BLaER1 (cell line): ENCODE measurements at regions not wholly inside any gene's neighbourhood (a gene's known extent, or its start where the extent isn't known, plus 50 kb on each side); places are given as distances from the start of the nearest gene placed in this dataset.

ENCODE experiments used
- H3K27ac ChIP-seq: shearing (Covaris generic); formaldehyde crosslinking; 2 replicates; pipeline ENCODE4 v1.8.1; 2022
- H3K27me3 ChIP-seq: shearing (Covaris generic); formaldehyde crosslinking; 2 replicates; pipeline ENCODE4 v1.8.1; 2022
- H3K36me3 ChIP-seq: shearing (Covaris generic); formaldehyde crosslinking; 2 replicates; pipeline ENCODE4 v1.8.1; 2022
- H3K4me1 ChIP-seq: shearing (Covaris generic); formaldehyde crosslinking; 2 replicates; pipeline ENCODE4 v1.8.1; 2022
- H3K4me2 ChIP-seq: shearing (Covaris generic); formaldehyde crosslinking; 2 replicates; pipeline ENCODE4 v1.8.1; 2022
- H3K4me3 ChIP-seq: shearing (Covaris generic); formaldehyde crosslinking; 2 replicates; pipeline ENCODE4 v1.8.1; 2022
- H3K9ac ChIP-seq: shearing (Covaris generic); formaldehyde crosslinking; 2 replicates; pipeline ENCODE4 v1.8.1; 2022
- H3K9me3 ChIP-seq: shearing (Covaris generic); formaldehyde crosslinking; 2 replicates; pipeline ENCODE4 v1.8.1; 2022
- H4K20me1 ChIP-seq: shearing (Covaris generic); formaldehyde crosslinking; 2 replicates; pipeline ENCODE4 v1.8.1; 2022
- Cebpa-rat ChIP-seq: shearing (Covaris generic); IDR thresholded peaks from 2 replicates; pipeline ENCODE4 v1.8.1; 2022

- H3K9ac ChIP-seq: no peak overlapping the region
- H3K4me3 ChIP-seq: no peak overlapping the region
- no peaks in the 10 kb centered on the region for H3K4me1 ChIP-seq
- no peak for TF ChIP-seq Cebpa-rat
- no peaks in the 10 kb centered on the region for H3K36me3 ChIP-seq
- no peak overlapping the region for H3K27ac ChIP-seq
- no peaks in the 10 kb centered on the region for H4K20me1 ChIP-seq
- no peak overlapping the region for H3K4me2 ChIP-seq
- H3K27me3 ChIP-seq: no peaks in the 10 kb centered on the region
- no peaks in the 10 kb centered on the region for H3K9me3 ChIP-seq
These were observed 739.1 kb downstream of the MATN1 start for GRCh38 chr1:29984166-29984861.

GRCh38 chr1:29983321-29983720 is 740.1 kb downstream of the MATN1 start:
- Histone ChIP-seq H3K4me1 (no peaks in the 10 kb centered on the region), H3K9ac (no peak overlapping the region), H3K27me3 (no peaks in the 10 kb centered on the region), H3K27ac (no peak overlapping the region), H3K4me2 (no peak overlapping the region), H3K4me3 (no peak overlapping the region), H3K9me3 (no peaks in the 10 kb centered on the region), H3K36me3 (no peaks in the 10 kb centered on the region), H4K20me1 (no peaks in the 10 kb centered on the region)
- no peak for TF ChIP-seq Cebpa-rat

DNA sequence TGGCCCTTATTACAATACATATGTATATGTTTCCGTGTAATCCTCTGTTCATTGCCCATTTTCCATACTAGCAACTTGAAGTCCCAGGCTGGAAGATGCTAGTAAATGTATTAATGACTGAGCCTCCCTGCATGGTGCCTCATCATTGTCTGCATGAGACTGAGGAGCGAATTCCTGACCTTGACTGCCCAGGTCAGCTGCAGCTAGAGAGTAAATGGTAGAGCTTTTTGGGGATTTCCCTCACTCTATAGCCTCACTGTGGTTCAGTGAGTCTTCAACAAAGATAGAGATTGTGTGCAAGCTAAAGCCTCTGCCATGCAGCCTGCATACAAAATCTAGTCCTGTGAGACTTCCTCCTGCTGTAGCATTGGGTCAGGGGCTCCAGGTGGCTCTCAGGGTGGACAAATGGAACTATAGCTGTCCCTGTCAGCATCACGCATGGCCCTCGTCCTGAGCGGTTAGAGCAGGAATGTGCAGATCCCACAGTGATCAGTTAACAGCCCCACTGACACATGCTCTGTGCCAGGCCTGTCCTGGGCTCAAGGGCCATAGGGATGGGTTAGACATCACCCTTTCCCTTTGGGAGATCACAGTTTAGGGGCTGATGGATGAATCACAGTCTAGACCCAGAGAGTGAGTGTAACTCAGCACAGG is 741.7 kb downstream of the MATN1 start:
- no peak overlapping the region for H3K4me2 ChIP-seq
- no peaks in the 10 kb centered on the region for H3K27me3 ChIP-seq
- peaks cover 8% of the 10 kb centered on the region; the same call in 1 of the 2 replicates for H3K9me3 ChIP-seq
- H3K4me3 ChIP-seq: no peak overlapping the region
- no peaks in the 10 kb centered on the region for H3K4me1 ChIP-seq
- H3K27ac ChIP-seq: no peak overlapping the region
- no peaks in the 10 kb centered on the region for H4K20me1 ChIP-seq
- H3K36me3 ChIP-seq: no peaks in the 10 kb centered on the region
- H3K9ac ChIP-seq: no peak overlapping the region
- TF ChIP-seq Cebpa-rat: no peak

- no peak for TF ChIP-seq Cebpa-rat
- H3K36me3 ChIP-seq: no peaks in the 10 kb centered on the region
- H3K4me2 ChIP-seq: no peak overlapping the region
- no peaks in the 10 kb centered on the region for H3K27me3 ChIP-seq
- no peaks in the 10 kb centered on the region for H3K4me1 ChIP-seq
- peaks cover 8% of the 10 kb centered on the region; the same call in 1 of the 2 replicates for H3K9me3 ChIP-seq
- no peak overlapping the region for H3K9ac ChIP-seq
- no peak overlapping the region for H3K27ac ChIP-seq
- no peaks in the 10 kb centered on the region; the same call in 1 of the 2 replicates for H4K20me1 ChIP-seq
- no peak overlapping the region for H3K4me3 ChIP-seq
These were observed 741.2 kb downstream of the PTPRU start for GRCh38 chr1:29977550-29977949.

GRCh38 chr1:29975036-29975694 is 738.8 kb downstream of the PTPRU start:
- H3K27me3 ChIP-seq: no peaks in the 10 kb centered on the region
- no peaks in the 10 kb centered on the region; the same call in 1 of the 2 replicates for H4K20me1 ChIP-seq
- H3K27ac ChIP-seq: no peak overlapping the region
- H3K9ac ChIP-seq: no peak overlapping the region
- no peak overlapping the region for H3K4me2 ChIP-seq
- no peaks in the 10 kb centered on the region for H3K4me1 ChIP-seq
- no peaks in the 10 kb centered on the region for H3K36me3 ChIP-seq
- no peak overlapping the region for H3K4me3 ChIP-seq
- TF ChIP-seq Cebpa-rat: no peak
- peaks cover 8% of the 10 kb centered on the region; the same call in 1 of the 2 replicates for H3K9me3 ChIP-seq

DNA sequence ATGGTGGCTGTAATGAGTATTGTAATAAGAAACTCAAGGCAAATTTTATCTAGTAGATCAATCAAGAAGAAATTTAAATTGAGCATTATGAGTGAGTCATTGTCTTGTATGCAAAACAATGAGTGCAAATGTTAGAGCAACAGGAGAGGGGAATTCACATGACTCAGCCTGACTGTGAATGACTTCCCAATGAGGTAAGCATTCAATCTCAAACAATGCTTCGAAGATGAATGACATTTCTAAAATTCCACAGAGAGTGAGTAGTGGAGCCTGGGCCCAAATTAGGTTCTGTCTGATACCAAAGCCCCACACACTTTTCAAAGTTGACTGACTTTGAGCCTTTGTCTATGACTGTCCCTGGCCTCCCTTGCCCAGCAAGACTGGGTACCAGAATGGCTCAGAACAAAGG is 738.0 kb downstream of the PTPRU start:
- no peak overlapping the region for H3K4me3 ChIP-seq
- H3K4me2 ChIP-seq: no peak overlapping the region
- no peaks in the 10 kb centered on the region; the same call in 1 of the 2 replicates for H4K20me1 ChIP-seq
- no peaks in the 10 kb centered on the region for H3K36me3 ChIP-seq
- no peaks in the 10 kb centered on the region for H3K27me3 ChIP-seq
- H3K4me1 ChIP-seq: no peaks in the 10 kb centered on the region
- TF ChIP-seq Cebpa-rat: no peak
- H3K27ac ChIP-seq: no peak overlapping the region
- peaks cover 8% of the 10 kb centered on the region; the same call in 1 of the 2 replicates for H3K9me3 ChIP-seq
- no peak overlapping the region for H3K9ac ChIP-seq

GRCh38 chr1:29973406-29973805 is 737.1 kb downstream of the PTPRU start:
- peaks cover 8% of the 10 kb centered on the region; the same call in 1 of the 2 replicates for H3K9me3 ChIP-seq
- H3K4me3 ChIP-seq: no peak overlapping the region
- H3K4me1 ChIP-seq: no peaks in the 10 kb centered on the region
- H4K20me1 ChIP-seq: no peaks in the 10 kb centered on the region; the same call in 1 of the 2 replicates
- H3K4me2 ChIP-seq: no peak overlapping the region
- TF ChIP-seq Cebpa-rat: no peak
- H3K27me3 ChIP-seq: no peaks in the 10 kb centered on the region
- no peak overlapping the region for H3K9ac ChIP-seq
- no peaks in the 10 kb centered on the region for H3K36me3 ChIP-seq
- H3K27ac ChIP-seq: no peak overlapping the region

- Histone ChIP-seq H4K20me1 (no peaks in the 10 kb centered on the region; the same call in 1 of the 2 replicates), H3K36me3 (no peaks in the 10 kb centered on the region), H3K27ac (no peak overlapping the region), H3K4me3 (no peak overlapping the region), H3K9ac (no peak overlapping the region), H3K4me2 (no peak overlapping the region), H3K27me3 (no peaks in the 10 kb centered on the region), H3K4me1 (no peaks in the 10 kb centered on the region), H3K9me3 (peaks cover 2% of the 10 kb centered on the region; the same call in 1 of the 2 replicates)
- no peak for TF ChIP-seq Cebpa-rat
These were observed 736.2 kb downstream of the PTPRU start for GRCh38 chr1:29972421-29973053.

- TF ChIP-seq Cebpa-rat: no peak
- H3K9me3 ChIP-seq: no peaks in the 10 kb centered on the region
- H4K20me1 ChIP-seq: no peaks in the 10 kb centered on the region; the same call in 1 of the 2 replicates
- no peak overlapping the region for H3K4me2 ChIP-seq
- no peak overlapping the region for H3K9ac ChIP-seq
- H3K27me3 ChIP-seq: no peaks in the 10 kb centered on the region
- no peak overlapping the region for H3K27ac ChIP-seq
- no peaks in the 10 kb centered on the region for H3K36me3 ChIP-seq
- H3K4me3 ChIP-seq: no peak overlapping the region
- no peaks in the 10 kb centered on the region for H3K4me1 ChIP-seq
These were observed 735.4 kb downstream of the PTPRU start for GRCh38 chr1:29971703-29972102.
